Right forelimb (tissue), 1 donor: ENCODE measurements at regions not wholly inside any gene's neighbourhood (a gene's known extent, or its start where the extent isn't known, plus 50 kb on each side); places are given as distances from the start of the nearest gene placed in this dataset.
"Not testable (repeated sequence)": the region's sequence is repeated elsewhere in the genome, so short reads cannot be mapped to it uniquely, and the experiment has no call there.

Experiments used
- DNase-seq: peaks from one replicate; pipeline ENCODE4 v3.0.0-alpha.2; 2018

GRCh38 chr16:65285128-65286048, 163.5 kb upstream of the CDH11 start:
- no peak for DNase-seq

- DNase-seq: no peak
Observed at GRCh38 chr16:65284626-65285025, 162.8 kb upstream of the CDH11 start.

GRCh38 chr16:65283181-65283651, 161.4 kb upstream of the CDH11 start:
- no peak for DNase-seq

- no peak for DNase-seq
Observed at GRCh38 chr16:65281586-65281985, 159.7 kb upstream of the CDH11 start.

- no peak for DNase-seq
Observed at GRCh38 chr16:65280845-65281512, 159.1 kb upstream of the CDH11 start.

- no peak for DNase-seq
Observed at GRCh38 chr16:65279576-65279975, 157.7 kb upstream of the CDH11 start.

GRCh38 chr16:65278874-65279273, 157.0 kb upstream of the CDH11 start:
- no peak for DNase-seq

GRCh38 chr16:65274566-65274965, 152.7 kb upstream of the CDH11 start:
- no peak for DNase-seq

GRCh38 chr16:65272699-65273414, 151.0 kb upstream of the CDH11 start:
- DNase-seq: no peak

- no peak for DNase-seq
Observed at GRCh38 chr16:65271996-65272395, 150.1 kb upstream of the CDH11 start.

GRCh38 chr16:65268331-65268730, 146.5 kb upstream of the CDH11 start:
- no peak for DNase-seq

GRCh38 chr16:65263896-65264295, 142.0 kb upstream of the CDH11 start:
- DNase-seq: no peak

- no peak for DNase-seq
Observed at GRCh38 chr16:65260746-65261145, 138.9 kb upstream of the CDH11 start.

GRCh38 chr16:65254144-65254543, 132.3 kb upstream of the CDH11 start:
- no peak for DNase-seq

GRCh38 chr16:65249768-65250167, 127.9 kb upstream of the CDH11 start:
- DNase-seq: peak; percentile 53

- no peak for DNase-seq
Observed at GRCh38 chr16:65244787-65245186, 122.9 kb upstream of the CDH11 start.

- DNase-seq: no peak
Observed at GRCh38 chr16:65235339-65236177, 113.7 kb upstream of the CDH11 start.

- DNase-seq: not testable (repeated sequence)
Observed at GRCh38 chr16:65234721-65235320, 113.0 kb upstream of the CDH11 start.

- DNase-seq: no peak
Observed at GRCh38 chr16:65229191-65229662, 107.4 kb upstream of the CDH11 start.

GRCh38 chr16:65227150-65227835, 105.4 kb upstream of the CDH11 start:
- no peak for DNase-seq

- DNase-seq: no peak
Observed at GRCh38 chr16:65226077-65226476, 104.2 kb upstream of the CDH11 start.
